ENCODE measurements at regions not wholly inside any gene's neighbourhood (a gene's known extent, or its start where the extent isn't known, plus 50 kb on each side); places are given as distances from the start of the nearest gene placed in this dataset.

DNA sequence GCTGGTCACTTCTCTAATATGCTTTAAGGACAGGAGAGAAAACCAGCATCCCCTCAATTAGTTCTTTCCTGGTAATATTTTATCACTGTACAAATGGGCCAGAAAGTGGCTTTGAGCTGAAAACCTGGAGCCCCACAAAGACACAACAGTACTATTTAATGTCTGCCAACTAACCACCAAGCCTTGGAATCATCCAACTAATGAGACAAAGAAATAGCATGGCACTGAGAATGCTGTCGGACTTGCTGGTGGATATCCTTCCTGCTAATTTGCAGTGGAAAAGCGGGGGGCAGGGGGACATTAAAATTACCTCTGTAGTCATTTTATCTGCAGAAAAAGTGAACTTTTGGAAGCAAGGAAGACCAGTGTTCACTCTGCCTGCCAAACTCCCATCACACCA, 288.5 kb downstream of the KBTBD8 start:
- DNase-seq (ENCODE audit: low read depth in 2 of 3, low spot score in 2 of 3), result no peak

DNA sequence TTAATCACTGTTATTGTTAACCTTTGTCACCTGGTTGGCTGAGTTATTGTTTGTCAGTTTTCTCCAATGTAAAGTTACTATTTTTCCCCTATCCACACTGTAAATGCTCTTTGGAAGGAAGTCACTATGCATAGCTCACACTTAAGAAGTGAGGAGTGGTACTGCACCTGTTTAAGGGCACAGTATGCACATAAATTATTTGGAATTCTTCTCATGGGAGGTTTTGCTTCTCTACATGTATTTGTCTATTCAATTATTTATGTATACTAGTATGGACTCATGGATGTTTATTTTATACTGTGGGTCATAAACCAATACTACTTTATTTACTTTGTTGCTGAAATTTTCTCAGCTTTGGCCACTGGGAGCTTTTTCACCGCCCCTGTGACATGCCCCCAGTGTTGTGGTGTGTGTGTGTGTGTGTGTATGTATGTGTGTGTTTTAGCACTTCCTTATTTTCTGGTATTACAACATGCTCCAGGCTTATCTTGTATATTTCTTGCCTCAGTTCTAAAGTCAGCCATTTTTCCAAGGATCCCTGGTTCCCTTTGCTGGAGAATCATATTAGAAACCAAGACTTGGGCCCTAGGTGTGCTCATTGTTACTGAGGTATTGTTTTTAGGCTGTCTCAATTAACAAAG, 290.5 kb downstream of the KBTBD8 start:
- DNase-seq (ENCODE audit: low read depth in 2 of 3, low spot score in 2 of 3), result peak in 1 of 3 donors; percentile 29

DNA sequence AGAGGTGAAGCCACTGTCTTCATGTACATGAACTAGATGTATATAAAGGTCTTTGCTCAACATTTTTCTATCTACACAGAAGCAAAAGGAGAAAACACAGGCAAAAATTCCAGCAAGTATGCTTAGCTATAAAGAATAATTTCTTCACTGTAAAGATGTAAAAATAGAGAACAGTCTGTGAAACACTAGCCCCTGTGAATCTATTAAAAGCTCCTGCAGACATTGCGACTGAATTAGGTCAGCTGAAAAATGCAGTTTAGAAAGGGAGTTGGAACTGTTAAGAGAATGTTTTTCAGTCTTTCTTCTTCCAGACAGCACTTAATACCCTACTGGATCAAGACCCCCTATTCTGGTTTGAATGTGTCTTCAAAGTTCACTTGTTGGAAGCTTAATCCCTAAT, 291.5 kb downstream of the KBTBD8 start:
- no peak for DNase-seq (ENCODE audit: low read depth in 2 of 3, low spot score in 2 of 3)

DNA sequence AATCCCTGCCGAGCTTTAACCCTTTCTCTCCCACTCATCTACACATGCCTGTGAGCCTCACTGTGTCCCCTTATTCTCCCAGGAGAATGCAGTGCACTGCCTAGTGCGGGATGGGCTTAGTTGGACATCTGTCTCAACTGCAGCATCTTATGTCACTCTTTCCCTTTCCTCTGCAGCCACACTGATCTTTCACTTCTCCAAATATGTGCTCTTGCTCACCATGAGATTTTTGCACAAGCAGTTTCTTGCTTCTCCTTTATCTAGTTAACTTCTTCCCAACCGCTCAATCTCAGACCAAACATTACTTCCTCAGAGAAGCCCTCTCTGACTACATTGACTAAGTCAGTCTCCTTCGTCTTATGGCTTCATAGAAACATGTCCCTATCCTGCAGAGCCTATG, 292.3 kb downstream of the KBTBD8 start:
- DNase-seq (ENCODE audit: low read depth in 2 of 3, low spot score in 2 of 3), result no peak

DNA sequence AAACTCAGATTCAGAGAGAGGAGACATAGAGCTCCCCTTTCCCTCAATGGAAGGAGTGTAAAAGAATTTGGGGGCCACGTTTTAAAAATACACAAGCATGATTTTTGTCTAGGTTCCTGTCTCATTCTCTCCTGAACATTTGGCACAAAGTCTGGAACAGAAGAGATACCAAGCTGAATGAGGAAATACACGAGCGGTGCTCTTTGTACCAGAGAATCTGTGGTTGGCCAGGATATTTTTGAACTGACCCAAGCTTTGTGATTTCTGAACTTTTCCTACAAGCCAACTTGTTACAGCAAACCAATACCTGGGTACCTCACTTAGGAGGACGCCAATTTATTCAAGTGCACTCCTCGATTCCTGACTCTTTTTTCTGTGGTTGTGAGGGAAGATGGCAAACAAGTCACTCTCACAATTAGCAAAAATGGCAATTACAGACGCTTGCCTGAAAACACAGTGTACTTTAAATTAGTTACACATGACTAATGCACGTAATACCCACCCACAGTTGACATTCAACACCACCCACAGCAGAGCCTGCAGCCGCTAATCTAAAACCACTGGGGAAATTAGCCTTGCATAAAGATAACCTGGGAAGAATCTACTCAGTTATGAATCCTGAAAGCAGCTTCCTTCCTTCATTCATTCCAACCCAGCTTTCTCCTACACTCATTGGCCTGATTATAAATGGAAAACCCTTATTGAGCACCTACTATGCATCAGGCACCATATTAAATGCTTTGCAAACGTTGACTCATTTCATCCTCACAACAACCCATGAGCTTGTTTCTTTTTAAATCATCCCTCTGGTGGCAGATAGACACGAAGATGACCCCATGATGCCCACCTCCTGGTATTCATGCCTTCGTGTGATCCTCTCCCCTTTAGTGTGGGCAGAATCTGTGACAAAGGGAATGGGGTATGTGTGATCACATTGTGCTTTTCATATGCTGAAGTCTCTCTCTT, 293.5 kb downstream of the KBTBD8 start:
- no peak for DNase-seq (ENCODE audit: low read depth in 2 of 3, low spot score in 2 of 3)

DNA sequence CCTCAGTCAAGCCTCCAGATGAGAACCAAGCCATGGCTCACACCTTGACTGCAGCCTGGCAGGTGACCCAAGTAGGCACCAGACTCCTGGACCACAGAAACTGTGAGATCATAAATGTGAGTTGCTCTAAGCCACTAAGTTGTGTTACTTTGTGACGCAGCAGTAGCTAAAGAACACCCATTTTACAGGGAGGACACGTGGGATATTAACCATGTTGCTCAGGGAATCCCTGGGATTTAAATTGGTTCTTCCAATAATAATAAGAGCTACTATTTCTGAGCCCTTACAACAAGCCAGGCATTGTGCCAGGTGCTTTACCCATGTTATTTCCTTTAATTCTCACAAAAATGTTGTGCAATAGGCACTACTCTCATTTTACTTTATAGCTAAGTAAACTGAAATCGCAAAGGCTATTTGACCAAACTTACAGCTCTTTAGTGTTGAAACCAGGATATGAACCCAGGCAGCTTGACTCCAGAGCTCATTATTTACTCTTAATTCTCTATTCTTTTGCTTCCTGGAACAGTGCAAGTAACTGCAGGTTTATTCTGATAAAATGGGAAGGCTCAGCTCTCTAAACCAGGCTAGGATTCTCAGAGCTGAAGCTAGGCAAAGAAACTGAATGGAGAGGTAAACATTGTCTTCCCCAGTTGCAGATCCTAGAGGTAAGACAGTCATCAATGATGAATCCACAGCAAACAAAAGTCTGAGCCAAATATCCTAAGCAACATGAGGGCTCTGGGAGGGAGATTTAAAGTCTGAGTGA, 294.4 kb downstream of the KBTBD8 start:
- peak in 1 of 3 donors; percentile 6 for DNase-seq (ENCODE audit: low read depth in 2 of 3, low spot score in 2 of 3)

DNA sequence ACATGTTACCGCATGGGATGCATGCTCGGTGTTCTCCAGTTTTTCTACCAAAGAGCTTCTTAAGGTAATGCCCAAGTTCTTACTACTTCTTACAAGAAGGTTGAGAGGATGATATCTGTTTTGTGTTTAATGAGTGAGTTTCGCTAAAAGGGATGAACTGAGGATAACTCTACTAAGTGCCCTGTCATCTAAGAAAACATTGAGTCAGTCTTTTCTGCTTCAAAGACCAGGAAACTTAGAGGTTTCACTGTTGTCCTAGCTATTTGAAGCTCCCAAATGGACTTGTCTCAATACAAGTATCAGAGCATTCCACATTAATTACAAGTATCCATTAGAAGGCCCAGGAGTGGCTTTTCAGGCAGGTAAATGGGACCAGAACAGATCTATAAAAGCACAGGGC, 296.2 kb downstream of the KBTBD8 start:
- no peak for DNase-seq (ENCODE audit: low read depth in 2 of 3, low spot score in 2 of 3)

DNA sequence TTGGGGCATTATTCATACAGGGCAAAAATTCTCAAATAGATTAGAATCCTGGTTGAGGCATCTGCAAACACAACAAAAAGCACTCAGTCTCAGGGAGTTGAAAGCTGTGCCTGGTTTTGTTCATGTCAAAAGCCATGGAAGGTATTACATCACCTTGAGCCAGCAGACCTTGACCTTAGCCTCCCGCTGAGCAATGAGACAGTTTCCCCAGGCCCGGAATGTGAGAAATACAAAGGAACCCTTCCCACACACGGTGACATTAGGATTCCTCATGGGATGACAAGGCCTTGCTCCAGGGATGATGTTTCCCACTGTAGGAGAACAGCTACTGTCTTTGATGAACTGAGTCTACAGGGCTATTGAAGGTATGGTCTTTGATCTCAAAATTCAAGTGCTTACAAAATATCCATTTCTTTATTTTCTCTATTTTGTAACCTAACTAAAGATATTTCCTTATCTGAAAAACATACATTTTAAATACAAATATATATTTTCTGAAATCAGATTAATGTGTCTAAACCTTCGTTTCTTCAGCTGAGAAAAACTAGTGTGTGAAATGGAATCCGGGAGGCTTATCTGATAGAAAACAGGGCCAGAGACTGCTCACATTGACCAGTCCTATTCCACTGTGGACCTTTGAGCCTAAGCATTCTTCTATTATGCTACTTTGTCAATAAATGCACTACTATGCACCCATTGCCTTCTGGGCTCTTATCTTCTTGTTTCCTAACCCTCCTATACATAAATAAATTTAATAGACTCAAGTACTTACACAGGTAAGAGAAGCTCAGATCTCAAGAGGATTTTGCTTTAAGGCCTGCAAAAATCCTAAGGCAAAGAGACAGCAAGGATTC, 298.2 kb downstream of the KBTBD8 start:
- no peak for DNase-seq (ENCODE audit: low read depth in 2 of 3, low spot score in 2 of 3)

DNA sequence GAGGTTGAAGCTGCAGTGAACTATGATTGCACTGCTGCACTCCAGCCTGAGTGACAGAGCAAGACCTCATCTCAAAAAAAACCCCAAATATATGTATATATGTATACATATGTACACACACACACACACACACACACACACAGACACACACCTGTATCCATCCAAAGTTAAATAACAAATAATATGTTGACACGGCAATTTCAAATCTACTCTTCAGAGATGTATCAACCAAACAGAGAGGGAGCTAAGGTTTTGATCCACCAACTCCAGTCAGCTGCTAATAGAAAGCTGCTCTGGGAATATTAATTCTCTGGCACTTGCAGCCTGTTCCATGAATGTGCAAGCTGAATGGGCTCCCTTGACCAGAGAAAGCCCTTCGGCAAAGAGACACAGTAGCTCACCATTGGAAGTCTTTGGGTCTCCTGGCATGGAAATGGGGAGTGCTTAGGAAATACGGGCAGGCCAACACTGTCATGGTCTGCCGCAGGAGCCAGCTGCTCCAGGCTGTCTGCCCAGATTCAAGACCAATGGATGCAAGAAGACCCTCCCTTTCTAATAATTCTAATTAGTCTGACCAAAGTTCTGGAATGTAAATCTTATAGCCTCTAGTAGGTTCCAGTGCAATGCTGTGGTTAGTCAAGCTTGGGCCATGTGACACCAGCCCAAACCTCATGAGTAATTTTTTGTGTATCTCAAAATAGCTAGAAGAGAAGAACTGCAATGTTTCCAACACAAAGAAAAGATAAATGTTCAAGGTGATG, 299.8 kb downstream of the KBTBD8 start:
- no peak for DNase-seq (ENCODE audit: low read depth in 2 of 3, low spot score in 2 of 3)

DNA sequence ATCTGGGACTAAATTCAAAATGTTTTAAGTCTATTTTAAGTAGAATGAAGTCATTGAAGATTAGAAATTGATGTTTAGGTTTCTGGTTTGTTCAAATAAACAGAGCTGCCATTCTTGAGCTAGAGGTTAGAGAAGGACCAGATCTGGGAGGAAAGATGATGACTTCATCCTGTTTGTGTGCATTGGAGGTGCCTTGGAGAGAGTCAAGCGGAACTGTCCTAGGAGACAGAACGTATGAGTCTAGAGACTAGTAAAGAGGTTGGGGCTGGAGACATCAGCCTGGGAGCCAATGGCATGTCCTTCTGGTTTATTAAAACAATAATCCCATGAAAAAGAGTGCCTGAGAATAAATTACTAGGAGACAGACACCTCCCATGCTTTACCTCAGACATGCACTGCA, 303.4 kb downstream of the KBTBD8 start:
- no peak for DNase-seq (ENCODE audit: low read depth in 2 of 3, low spot score in 2 of 3)

DNA sequence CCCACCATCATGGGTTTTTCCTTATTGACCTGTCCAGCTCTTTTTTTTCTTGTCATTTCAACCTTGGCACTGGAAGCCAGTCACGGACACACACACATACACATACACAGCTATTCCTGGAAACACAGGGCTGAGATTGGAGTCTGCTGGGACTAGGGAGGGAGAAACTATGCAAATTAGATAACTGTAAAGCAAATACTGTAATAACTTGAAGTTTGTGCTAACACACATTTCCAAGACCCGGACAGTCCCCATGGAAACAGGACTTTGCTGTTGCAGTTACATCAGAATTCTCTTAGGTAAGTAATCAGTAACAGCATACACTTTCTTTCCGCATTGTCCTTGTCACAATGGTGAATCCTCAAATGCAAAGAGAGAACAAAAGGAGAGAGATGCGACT, 304.4 kb downstream of the KBTBD8 start:
- no peak for DNase-seq (ENCODE audit: low read depth in 2 of 3, low spot score in 2 of 3)

DNA sequence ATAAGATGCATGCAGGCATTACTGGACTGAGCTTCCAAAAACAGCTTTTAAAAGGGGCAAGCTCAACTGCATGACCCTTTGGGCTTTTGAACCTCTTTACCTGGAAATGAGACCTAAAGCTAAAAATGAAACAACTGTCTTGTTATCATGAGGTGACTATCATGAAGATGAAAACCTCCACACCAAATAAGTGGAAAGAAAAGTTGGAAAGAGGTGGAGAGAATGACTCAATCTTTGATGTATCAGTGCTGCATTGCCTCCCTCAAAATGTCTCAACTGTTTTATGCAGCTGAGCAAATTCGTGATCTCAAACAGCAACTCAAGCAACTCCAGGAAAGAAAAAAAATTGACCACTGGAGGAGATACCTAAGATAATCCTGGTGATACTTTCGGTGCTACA, 307.1 kb downstream of the KBTBD8 start:
- no peak for DNase-seq (ENCODE audit: low read depth in 2 of 3, low spot score in 2 of 3)

DNA sequence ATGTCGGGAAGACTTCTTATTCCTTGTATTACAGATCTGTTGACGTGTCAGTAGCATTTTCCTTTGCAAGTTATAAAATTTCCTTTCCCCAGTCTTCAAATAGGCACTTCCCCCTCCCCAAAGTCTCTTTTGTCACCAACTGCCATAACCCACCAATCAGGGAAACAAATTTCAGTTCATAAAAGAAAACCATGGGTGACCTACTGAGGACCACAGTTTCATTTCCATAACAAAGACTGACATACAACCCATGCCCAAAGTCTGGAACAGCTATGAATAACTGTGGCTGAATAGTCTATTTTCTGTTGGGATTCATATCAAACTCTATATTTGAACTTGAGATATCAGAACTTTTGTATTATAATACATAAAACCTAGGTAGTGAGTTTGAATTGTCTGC, 307.8 kb downstream of the KBTBD8 start:
- no peak for DNase-seq (ENCODE audit: low read depth in 2 of 3, low spot score in 2 of 3)

DNA sequence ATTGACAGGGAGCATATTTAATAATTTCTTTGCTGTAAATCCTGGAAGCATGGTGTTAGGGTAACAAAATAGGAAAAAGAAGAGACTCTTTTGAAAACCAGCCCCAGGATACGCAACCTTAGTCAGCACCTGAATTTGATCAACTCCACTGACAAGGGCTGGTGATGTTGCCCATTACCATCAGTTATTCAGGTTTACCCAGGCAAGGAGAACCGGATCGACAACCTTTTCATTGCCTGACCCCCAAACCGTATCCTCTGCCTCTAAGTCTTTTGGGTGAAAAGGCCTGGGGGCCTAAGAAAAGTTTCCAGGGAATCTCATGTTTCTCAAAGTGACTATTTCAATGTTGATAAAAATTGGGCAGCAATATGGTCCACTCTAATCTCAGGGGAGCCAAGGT, 313.3 kb downstream of the KBTBD8 start:
- no peak for DNase-seq (ENCODE audit: low read depth in 2 of 3, low spot score in 2 of 3)

DNA sequence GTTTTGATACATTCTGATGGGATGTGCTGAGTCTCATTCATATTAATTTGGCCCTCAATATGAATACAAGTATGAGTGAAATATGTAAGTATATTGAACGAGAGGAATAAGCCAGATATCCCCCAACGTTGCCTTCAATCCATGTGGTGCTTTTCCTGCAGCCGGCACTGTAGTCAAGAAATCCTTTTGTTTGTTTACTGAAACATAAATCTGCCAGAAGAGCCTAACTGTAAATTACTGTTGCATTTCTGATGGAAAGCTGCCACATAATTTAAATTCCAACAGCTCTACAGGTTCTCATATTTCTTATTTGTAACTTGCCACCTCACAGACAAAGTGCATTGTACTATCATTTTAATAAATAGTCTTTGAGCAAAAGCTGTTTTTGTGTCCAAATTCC, 314.0 kb downstream of the KBTBD8 start:
- DNase-seq (ENCODE audit: low read depth in 2 of 3, low spot score in 2 of 3), result no peak

DNA sequence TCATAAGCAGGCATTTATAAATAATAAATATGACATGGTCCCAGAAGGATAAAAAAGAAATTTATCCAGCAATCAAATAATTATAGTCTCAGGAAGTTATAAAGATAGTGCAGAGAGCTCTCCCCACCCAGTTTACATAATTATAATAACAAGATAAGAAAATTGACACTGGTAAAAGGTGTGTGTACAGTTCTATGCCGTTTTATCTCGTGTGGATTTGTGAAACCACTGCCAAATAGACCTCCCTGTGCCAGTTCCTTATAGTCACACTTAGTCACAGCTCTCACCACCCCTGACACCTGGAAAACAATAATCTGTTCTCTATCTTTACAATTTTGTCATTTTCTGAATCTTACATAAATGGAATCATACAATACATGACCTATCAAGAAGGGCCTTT, 320.1 kb downstream of the KBTBD8 start:
- DNase-seq (ENCODE audit: low read depth in 2 of 3, low spot score in 2 of 3), result no peak

DNA sequence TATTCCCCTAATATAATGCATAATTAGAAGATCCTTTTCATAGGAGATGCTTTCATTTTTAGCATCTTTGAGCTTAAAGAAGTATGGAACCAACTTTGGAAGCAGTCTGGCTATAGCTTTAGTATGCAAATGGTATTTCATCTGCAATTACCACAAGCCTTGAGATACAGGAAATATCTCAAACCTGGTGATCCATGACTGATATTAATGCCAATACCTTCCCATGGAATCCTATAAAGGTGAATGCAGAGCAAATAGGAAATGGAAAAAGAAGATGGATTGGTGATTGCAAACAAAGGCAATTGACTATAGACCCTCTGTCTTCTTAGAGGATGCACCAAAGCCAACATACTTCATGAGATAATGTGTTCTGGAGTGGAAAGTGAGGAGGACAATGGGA, 326.4 kb downstream of the KBTBD8 start:
- no peak for DNase-seq (ENCODE audit: low read depth in 2 of 3, low spot score in 2 of 3)
